WTC11 (cell line): ENCODE measurements at regions not wholly inside any gene's neighbourhood (a gene's known extent, or its start where the extent isn't known, plus 50 kb on each side); places are given as distances from the start of the nearest gene placed in this dataset.

ENCODE experiments used
- CREB1 ChIP-seq: sonication (generic); formaldehyde crosslinking; IDR thresholded peaks from 2 replicates; pipeline ENCODE4 v1.8.0; 2023; ENCODE audit warnings: mild to moderate bottlenecking, missing genetic modification reagents
- E2F1 ChIP-seq: sonication (generic); formaldehyde crosslinking; IDR thresholded peaks from 2 replicates; pipeline ENCODE4 v1.8.0; 2022; ENCODE audit warnings: mild to moderate bottlenecking, missing genetic modification reagents
- EMX1 ChIP-seq: fragments of 250-450 bp; sonication (Bioruptor Pico); IDR thresholded peaks from 2 replicates; pipeline ENCODE4 v1.8.0; 2021; ENCODE audit warnings: mild to moderate bottlenecking
- JUN ChIP-seq: sonication (generic); formaldehyde crosslinking; IDR thresholded peaks from 2 replicates; pipeline ENCODE4 v1.8.0; 2023; ENCODE audit warnings: mild to moderate bottlenecking, missing genetic modification reagents
- NFATC4 ChIP-seq: fragments of 250-450 bp; sonication (Bioruptor Pico); IDR thresholded peaks from 2 replicates; pipeline ENCODE4 v1.9.0; 2021; ENCODE audit warnings: mild to moderate bottlenecking
- OVOL2 ChIP-seq: fragments of 250-450 bp; sonication (Bioruptor Pico); IDR thresholded peaks from 2 replicates; pipeline ENCODE4 v1.9.0; 2021; ENCODE audit warnings: mild to moderate bottlenecking, borderline replicate concordance
- PRDM15 ChIP-seq: sonication (generic); formaldehyde crosslinking; IDR thresholded peaks from 2 replicates; pipeline ENCODE4 v1.8.0; 2022; ENCODE audit warnings: missing genetic modification reagents
- SP1 ChIP-seq: sonication (generic); formaldehyde crosslinking; conservative IDR thresholded peaks from 2 replicates; pipeline ENCODE4 v1.8.1; 2022; ENCODE audit warnings: missing genetic modification reagents
- TF ChIP-seq, protein P1 (sequence below): sonication (generic); formaldehyde crosslinking; IDR thresholded peaks from 2 replicates; pipeline ENCODE4 v1.8.0; 2022; ENCODE audit warnings: mild to moderate bottlenecking, missing genetic modification reagents
- TF ChIP-seq, protein P2 (sequence below): fragments of 200-600 bp; IDR thresholded peaks from 2 replicates; pipeline ENCODE4 v1.8.0; 2022; ENCODE audit warnings: antibody characterized with exemption
- TF ChIP-seq, protein P3 (sequence below): sonication (generic); formaldehyde crosslinking; IDR thresholded peaks from 2 replicates; pipeline ENCODE4 v1.8.0; 2023; ENCODE audit warnings: missing genetic modification reagents, mild to moderate bottlenecking, borderline replicate concordance
- TF ChIP-seq, protein P4 (sequence below): sonication (generic); formaldehyde crosslinking; IDR thresholded peaks from 2 replicates; pipeline ENCODE4 v1.8.0; 2022; ENCODE audit warnings: mild to moderate bottlenecking, missing genetic modification reagents

- TF ChIP-seq OVOL2 (CRISPR knock-in tag): no peak
- TF ChIP-seq CREB1 (CRISPR knock-in tag): no peak
- TF ChIP-seq SP1 (CRISPR knock-in tag): no peak
- TF ChIP-seq, protein P1, sequence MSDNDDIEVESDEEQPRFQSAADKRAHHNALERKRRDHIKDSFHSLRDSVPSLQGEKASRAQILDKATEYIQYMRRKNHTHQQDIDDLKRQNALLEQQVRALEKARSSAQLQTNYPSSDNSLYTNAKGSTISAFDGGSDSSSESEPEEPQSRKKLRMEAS: no peak
- TF ChIP-seq, protein P2, sequence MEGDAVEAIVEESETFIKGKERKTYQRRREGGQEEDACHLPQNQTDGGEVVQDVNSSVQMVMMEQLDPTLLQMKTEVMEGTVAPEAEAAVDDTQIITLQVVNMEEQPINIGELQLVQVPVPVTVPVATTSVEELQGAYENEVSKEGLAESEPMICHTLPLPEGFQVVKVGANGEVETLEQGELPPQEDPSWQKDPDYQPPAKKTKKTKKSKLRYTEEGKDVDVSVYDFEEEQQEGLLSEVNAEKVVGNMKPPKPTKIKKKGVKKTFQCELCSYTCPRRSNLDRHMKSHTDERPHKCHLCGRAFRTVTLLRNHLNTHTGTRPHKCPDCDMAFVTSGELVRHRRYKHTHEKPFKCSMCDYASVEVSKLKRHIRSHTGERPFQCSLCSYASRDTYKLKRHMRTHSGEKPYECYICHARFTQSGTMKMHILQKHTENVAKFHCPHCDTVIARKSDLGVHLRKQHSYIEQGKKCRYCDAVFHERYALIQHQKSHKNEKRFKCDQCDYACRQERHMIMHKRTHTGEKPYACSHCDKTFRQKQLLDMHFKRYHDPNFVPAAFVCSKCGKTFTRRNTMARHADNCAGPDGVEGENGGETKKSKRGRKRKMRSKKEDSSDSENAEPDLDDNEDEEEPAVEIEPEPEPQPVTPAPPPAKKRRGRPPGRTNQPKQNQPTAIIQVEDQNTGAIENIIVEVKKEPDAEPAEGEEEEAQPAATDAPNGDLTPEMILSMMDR: no peak
- TF ChIP-seq, protein P3, sequence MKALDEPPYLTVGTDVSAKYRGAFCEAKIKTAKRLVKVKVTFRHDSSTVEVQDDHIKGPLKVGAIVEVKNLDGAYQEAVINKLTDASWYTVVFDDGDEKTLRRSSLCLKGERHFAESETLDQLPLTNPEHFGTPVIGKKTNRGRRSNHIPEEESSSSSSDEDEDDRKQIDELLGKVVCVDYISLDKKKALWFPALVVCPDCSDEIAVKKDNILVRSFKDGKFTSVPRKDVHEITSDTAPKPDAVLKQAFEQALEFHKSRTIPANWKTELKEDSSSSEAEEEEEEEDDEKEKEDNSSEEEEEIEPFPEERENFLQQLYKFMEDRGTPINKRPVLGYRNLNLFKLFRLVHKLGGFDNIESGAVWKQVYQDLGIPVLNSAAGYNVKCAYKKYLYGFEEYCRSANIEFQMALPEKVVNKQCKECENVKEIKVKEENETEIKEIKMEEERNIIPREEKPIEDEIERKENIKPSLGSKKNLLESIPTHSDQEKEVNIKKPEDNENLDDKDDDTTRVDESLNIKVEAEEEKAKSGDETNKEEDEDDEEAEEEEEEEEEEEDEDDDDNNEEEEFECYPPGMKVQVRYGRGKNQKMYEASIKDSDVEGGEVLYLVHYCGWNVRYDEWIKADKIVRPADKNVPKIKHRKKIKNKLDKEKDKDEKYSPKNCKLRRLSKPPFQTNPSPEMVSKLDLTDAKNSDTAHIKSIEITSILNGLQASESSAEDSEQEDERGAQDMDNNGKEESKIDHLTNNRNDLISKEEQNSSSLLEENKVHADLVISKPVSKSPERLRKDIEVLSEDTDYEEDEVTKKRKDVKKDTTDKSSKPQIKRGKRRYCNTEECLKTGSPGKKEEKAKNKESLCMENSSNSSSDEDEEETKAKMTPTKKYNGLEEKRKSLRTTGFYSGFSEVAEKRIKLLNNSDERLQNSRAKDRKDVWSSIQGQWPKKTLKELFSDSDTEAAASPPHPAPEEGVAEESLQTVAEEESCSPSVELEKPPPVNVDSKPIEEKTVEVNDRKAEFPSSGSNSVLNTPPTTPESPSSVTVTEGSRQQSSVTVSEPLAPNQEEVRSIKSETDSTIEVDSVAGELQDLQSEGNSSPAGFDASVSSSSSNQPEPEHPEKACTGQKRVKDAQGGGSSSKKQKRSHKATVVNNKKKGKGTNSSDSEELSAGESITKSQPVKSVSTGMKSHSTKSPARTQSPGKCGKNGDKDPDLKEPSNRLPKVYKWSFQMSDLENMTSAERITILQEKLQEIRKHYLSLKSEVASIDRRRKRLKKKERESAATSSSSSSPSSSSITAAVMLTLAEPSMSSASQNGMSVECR (CRISPR knock-in tag): no peak
- TF ChIP-seq EMX1 (CRISPR knock-in tag): no peak
- TF ChIP-seq E2F1 (CRISPR knock-in tag): no peak
- no peak for TF ChIP-seq NFATC4 (CRISPR knock-in tag)
- TF ChIP-seq PRDM15 (CRISPR knock-in tag): no peak
- TF ChIP-seq, protein P4, sequence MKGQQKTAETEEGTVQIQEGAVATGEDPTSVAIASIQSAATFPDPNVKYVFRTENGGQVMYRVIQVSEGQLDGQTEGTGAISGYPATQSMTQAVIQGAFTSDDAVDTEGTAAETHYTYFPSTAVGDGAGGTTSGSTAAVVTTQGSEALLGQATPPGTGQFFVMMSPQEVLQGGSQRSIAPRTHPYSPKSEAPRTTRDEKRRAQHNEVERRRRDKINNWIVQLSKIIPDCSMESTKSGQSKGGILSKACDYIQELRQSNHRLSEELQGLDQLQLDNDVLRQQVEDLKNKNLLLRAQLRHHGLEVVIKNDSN (CRISPR knock-in tag): no peak
- TF ChIP-seq JUN (CRISPR knock-in tag): no peak
These were observed 251.4 kb upstream of the ROPN1 start for GRCh38 chr3:124243177-124243859.
